Hepatocyte (in vitro differentiated cells): ENCODE measurements at regions not wholly inside any gene's neighbourhood (a gene's known extent, or its start where the extent isn't known, plus 50 kb on each side); places are given as distances from the start of the nearest gene placed in this dataset.

Experiments used
- DNase-seq: peaks from one replicate; pipeline ENCODE4 v3.0.0-alpha.2; 2016; ENCODE audit warnings: low spot score
- H2AFZ ChIP-seq: fragments of 200-600 bp; sonication (generic); 2 replicates; pipeline ENCODE4 v1.6.0; 2016; ENCODE audit warnings: antibody characterized with exemption, mild to moderate bottlenecking
- H3K27ac ChIP-seq: fragments of 200-600 bp; sonication (generic); 2 replicates; pipeline ENCODE4 v1.5.1; 2016; ENCODE audit warnings: mild to moderate bottlenecking
- H3K27me3 ChIP-seq: fragments of 200-600 bp; sonication (generic); 2 replicates; pipeline ENCODE4 v1.6.1; 2016
- H3K36me3 ChIP-seq: fragments of 200-600 bp; sonication (generic); replicated peaks from 2 replicates; pipeline ENCODE4 v1.5.1; 2016; ENCODE audit warnings: low read depth; ENCODE audit not compliant: insufficient read depth
- H3K4me1 ChIP-seq: fragments of 200-600 bp; sonication (generic); 2 replicates; pipeline ENCODE4 v1.5.1; 2016; ENCODE audit warnings: mild to moderate bottlenecking, moderate library complexity; ENCODE audit not compliant: insufficient read depth
- H3K4me2 ChIP-seq: fragments of 200-600 bp; sonication (generic); 2 replicates; pipeline ENCODE4 v1.6.0; 2016
- H3K4me3 ChIP-seq: fragments of 200-600 bp; sonication (generic); 2 replicates; pipeline ENCODE4 v1.5.1; 2016; ENCODE audit warnings: mild to moderate bottlenecking
- H3K79me2 ChIP-seq: fragments of 200-600 bp; sonication (generic); 2 replicates; pipeline ENCODE4 v1.6.0; 2017; ENCODE audit warnings: mild to moderate bottlenecking
- H3K9me2 ChIP-seq: fragments of 200-600 bp; sonication (generic); replicated peaks from 2 replicates; pipeline ENCODE4 v1.6.0; 2017; ENCODE audit warnings: mild to moderate bottlenecking; ENCODE audit not compliant: insufficient read depth
- H3K9me3 ChIP-seq: fragments of 200-600 bp; sonication (generic); 2 replicates; pipeline ENCODE4 v1.5.1; 2016; ENCODE audit warnings: low read depth, mild to moderate bottlenecking
- H4K20me1 ChIP-seq: fragments of 200-600 bp; sonication (generic); 2 replicates; pipeline ENCODE4 v1.6.0; 2016; ENCODE audit warnings: mild to moderate bottlenecking; ENCODE audit not compliant: insufficient read depth, poor library complexity, severe bottlenecking
- EZH2 ChIP-seq: fragments of 200-600 bp; sonication (generic); IDR thresholded peaks from 2 replicates; pipeline ENCODE4 v1.6.1; 2016; ENCODE audit warnings: antibody characterized with exemption, mild to moderate bottlenecking, borderline replicate concordance
- EZH2phosphoT487 ChIP-seq: fragments of 200-600 bp; sonication (generic); IDR thresholded peaks from one replicate; pipeline ENCODE4 v1.6.1; 2018; ENCODE audit warnings: antibody characterized with exemption, mild to moderate bottlenecking, low read depth, moderate library complexity; ENCODE audit not compliant: unreplicated experiment, severe bottlenecking
- WGBS: methylation state at CpG from one replicate; pipeline ENCODE4 v1.1.6; 2016; ENCODE audit warnings: low lambda C conversion rate; ENCODE audit errors: missing lambda C conversion rate; 5-methylcytosine and 5-hydroxymethylcytosine counted together
- TF ChIP-seq, protein P1 (sequence below): fragments of 200-600 bp; sonication (generic); IDR thresholded peaks from 2 replicates; pipeline ENCODE4 v1.5.1; 2016; ENCODE audit warnings: antibody characterized with exemption, mild to moderate bottlenecking; ENCODE audit not compliant: poor library complexity

DNA sequence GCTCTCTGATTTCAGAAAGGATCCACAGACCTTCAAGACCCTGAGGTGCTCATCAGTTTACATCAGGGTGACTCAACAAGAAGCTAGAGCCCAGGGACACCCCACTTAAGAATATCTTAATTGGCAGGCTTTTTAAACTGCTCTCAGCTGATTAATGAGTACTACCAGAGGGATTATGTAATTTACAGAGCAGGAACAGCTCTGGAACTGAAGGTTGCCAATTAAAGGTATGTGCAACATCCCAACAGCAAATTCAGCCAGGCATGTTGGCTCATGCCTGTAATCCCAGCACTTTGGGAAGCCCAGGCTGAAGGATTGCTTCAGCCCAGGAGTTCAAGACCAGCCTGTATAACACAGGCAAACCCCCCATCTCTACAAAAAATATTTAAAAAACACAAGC, 295.7 kb downstream of the SETD4 start:
- Histone ChIP-seq H3K79me2 (no peaks in the 10 kb centered on the region), H4K20me1 (no peaks in the 10 kb centered on the region), H3K9me2 (no peaks in the 10 kb centered on the region), H3K4me3 (no peak overlapping the region), H3K9me3 (no peaks in the 10 kb centered on the region), H3K36me3 (no peaks in the 10 kb centered on the region), H3K27ac (no peak overlapping the region), H3K4me2 (no peak overlapping the region), H2AFZ (no peak overlapping the region), H3K4me1 (no peaks in the 10 kb centered on the region), H3K27me3 (no peaks in the 10 kb centered on the region)
- no peak for TF ChIP-seq EZH2
- TF ChIP-seq, protein P1, sequence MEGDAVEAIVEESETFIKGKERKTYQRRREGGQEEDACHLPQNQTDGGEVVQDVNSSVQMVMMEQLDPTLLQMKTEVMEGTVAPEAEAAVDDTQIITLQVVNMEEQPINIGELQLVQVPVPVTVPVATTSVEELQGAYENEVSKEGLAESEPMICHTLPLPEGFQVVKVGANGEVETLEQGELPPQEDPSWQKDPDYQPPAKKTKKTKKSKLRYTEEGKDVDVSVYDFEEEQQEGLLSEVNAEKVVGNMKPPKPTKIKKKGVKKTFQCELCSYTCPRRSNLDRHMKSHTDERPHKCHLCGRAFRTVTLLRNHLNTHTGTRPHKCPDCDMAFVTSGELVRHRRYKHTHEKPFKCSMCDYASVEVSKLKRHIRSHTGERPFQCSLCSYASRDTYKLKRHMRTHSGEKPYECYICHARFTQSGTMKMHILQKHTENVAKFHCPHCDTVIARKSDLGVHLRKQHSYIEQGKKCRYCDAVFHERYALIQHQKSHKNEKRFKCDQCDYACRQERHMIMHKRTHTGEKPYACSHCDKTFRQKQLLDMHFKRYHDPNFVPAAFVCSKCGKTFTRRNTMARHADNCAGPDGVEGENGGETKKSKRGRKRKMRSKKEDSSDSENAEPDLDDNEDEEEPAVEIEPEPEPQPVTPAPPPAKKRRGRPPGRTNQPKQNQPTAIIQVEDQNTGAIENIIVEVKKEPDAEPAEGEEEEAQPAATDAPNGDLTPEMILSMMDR, result no peak
- TF ChIP-seq EZH2phosphoT487, result no peak
- no peak for DNase-seq

GRCh38 chr21:35764077-35764476, 296.2 kb downstream of the SETD4 start:
- H3K9me3 ChIP-seq, result no peaks in the 10 kb centered on the region
- H3K4me3 ChIP-seq, result no peak overlapping the region
- no peaks in the 10 kb centered on the region for H3K36me3 ChIP-seq
- H2AFZ ChIP-seq, result no peak overlapping the region
- H3K9me2 ChIP-seq, result no peaks in the 10 kb centered on the region
- H3K4me1 ChIP-seq, result no peaks in the 10 kb centered on the region
- H3K27ac ChIP-seq, result no peak overlapping the region
- no peaks in the 10 kb centered on the region for H3K79me2 ChIP-seq
- no peak overlapping the region for H3K4me2 ChIP-seq
- DNase-seq, result no peak
- TF ChIP-seq, protein P1, result no peak
- no peak for TF ChIP-seq EZH2phosphoT487
- TF ChIP-seq EZH2, result no peak
- H3K27me3 ChIP-seq, result no peaks in the 10 kb centered on the region
- 91% methylated on average over 3 of the region's 3 CpGs for WGBS
- no peaks in the 10 kb centered on the region for H4K20me1 ChIP-seq

DNA sequence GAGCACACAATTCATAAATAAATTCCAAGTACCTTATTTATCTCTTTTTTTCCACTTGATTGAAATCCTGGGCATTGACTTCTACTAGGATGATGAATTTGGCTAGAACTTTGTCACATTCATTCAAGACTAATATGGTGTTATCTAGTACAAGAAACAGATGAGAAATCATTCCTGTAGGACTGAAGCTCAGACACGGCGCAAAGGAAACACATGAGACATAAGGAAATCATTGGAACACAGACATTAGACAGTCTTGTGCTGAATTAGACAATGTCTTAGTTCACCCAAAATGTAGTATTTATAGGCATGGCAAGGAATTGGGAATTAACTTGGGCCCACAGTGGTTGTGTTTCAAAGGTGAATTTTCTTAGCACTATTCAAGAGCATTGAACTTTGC, 305.7 kb downstream of the SETD4 start:
- H3K4me1 ChIP-seq, result no peaks in the 10 kb centered on the region
- H3K79me2 ChIP-seq, result no peaks in the 10 kb centered on the region
- TF ChIP-seq EZH2phosphoT487, result no peak
- TF ChIP-seq, protein P1, result no peak
- no peak for TF ChIP-seq EZH2
- no peak overlapping the region for H2AFZ ChIP-seq
- no peaks in the 10 kb centered on the region for H3K36me3 ChIP-seq
- H3K4me2 ChIP-seq, result no peak overlapping the region
- H3K27me3 ChIP-seq, result peaks cover 10% of the 10 kb centered on the region
- no peaks in the 10 kb centered on the region for H4K20me1 ChIP-seq
- no peaks in the 10 kb centered on the region for H3K9me3 ChIP-seq
- H3K27ac ChIP-seq, result no peak overlapping the region
- H3K9me2 ChIP-seq, result no peaks in the 10 kb centered on the region
- H3K4me3 ChIP-seq, result no peak overlapping the region
- WGBS, result 91% methylated on average over 2 of the region's 2 CpGs
- no peak for DNase-seq

DNA sequence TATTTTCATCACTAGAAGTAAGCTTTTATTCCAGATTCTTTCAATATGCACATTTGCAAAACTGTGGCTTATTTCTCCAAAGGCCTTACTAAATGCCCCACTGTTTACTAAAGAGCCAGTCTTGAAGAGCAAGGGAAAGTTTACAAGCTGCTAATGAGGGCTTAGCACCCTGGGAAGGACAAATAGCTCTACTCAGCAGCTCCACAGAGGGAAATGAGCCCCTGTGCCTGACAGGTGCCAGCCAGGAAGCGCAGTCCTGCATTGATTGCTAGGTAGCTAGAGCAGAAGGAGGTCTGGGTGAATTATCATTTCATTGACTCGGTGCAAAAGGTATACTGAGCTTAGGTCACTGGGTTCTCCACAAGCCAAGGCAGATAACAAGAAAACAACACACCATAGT, 307.0 kb downstream of the SETD4 start:
- Histone ChIP-seq H3K9me2 (no peaks in the 10 kb centered on the region), H3K79me2 (no peaks in the 10 kb centered on the region), H3K27me3 (peaks cover 10% of the 10 kb centered on the region), H3K4me1 (no peaks in the 10 kb centered on the region), H3K27ac (no peak overlapping the region), H3K36me3 (no peaks in the 10 kb centered on the region), H3K9me3 (no peaks in the 10 kb centered on the region), H4K20me1 (no peaks in the 10 kb centered on the region), H2AFZ (no peak overlapping the region), H3K4me2 (no peak overlapping the region), H3K4me3 (no peak overlapping the region)
- no peak for DNase-seq
- WGBS, result 31% methylated on average over 2 of the region's 2 CpGs
- TF ChIP-seq, protein P1, result no peak
- no peak for TF ChIP-seq EZH2phosphoT487
- TF ChIP-seq EZH2, result no peak
